SK-N-MC (cell line): ENCODE measurements at regions not wholly inside any gene's neighbourhood (a gene's known extent, or its start where the extent isn't known, plus 50 kb on each side); places are given as distances from the start of the nearest gene placed in this dataset.

Experiments
- EZH2 ChIP-seq: fragments of 200-600 bp; sonication (generic); IDR thresholded peaks from one replicate; pipeline ENCODE4 v1.6.1; 2017; ENCODE audit warnings: antibody characterized with exemption
- FOXP2 ChIP-seq: optimal IDR thresholded peaks from 2 replicates; pipeline ENCODE3; 2011; ENCODE audit warnings: mild to moderate bottlenecking, moderate library complexity; ENCODE audit not compliant: insufficient read depth; ENCODE audit errors: extremely low read length, control extremely low read depth
- POLR2AphosphoS5 ChIP-seq: IDR thresholded peaks from 2 replicates; pipeline ENCODE4 v1.6.1; 2012; ENCODE audit warnings: mild to moderate bottlenecking, low read depth, low read length, borderline replicate concordance

- TF ChIP-seq EZH2, result no peak
- no peak for TF ChIP-seq POLR2AphosphoS5
- TF ChIP-seq FOXP2, result no peak
These were observed 183.0 kb upstream of the ANK3 start for GRCh38 chr10:60572511-60573194.
